NCI-H2227 treated with DMSO at 0.1 percent for 48 hours (cell line): ENCODE measurements at regions not wholly inside any gene's neighbourhood (a gene's known extent, or its start where the extent isn't known, plus 50 kb on each side); places are given as distances from the start of the nearest gene placed in this dataset.
"Not testable (repeated sequence)": the region's sequence is repeated elsewhere in the genome, so short reads cannot be mapped to it uniquely, and the experiment has no call there.

Experiments
- DNase-seq: peaks from one replicate; lab custom pipeline; 2025; lab: John Stamatoyannopoulos, UW

GRCh38 chr3:125916376-125916978, 52.5 kb upstream of the ROPN1B start:
- peak; percentile 85 for DNase-seq

GRCh38 chr3:125917020-125917549, 51.9 kb upstream of the ROPN1B start:
- not testable (repeated sequence) for DNase-seq

DNA sequence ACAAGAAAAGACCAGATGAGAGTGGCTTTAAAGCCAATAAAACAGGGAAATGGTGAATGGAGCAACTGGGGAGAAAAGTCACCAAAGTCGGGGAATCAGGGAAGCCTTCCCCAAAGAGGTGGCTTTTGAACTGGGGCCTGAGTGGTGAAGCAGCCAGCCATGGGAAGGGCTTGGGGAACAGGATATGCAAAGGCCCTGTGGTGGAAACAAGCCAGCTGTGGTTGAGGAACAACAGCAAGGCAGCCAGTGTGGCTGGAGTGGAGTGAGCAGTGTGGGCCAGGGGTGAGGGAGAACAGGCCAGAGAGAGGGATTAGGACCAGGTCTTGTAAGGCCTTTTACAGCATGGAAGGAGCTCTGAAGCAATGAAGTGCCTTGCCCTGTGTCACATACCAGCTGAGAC, 51.0 kb upstream of the ROPN1B start:
- not testable (repeated sequence) for DNase-seq

- not testable (repeated sequence) for DNase-seq
Observed at GRCh38 chr3:125918451-125918850, 50.5 kb upstream of the ROPN1B start.

GRCh38 chr3:125918866-125919265, 50.1 kb upstream of the ROPN1B start:
- not testable (repeated sequence) for DNase-seq
